Neuronal stem cell (in vitro differentiated cells): ENCODE measurements at regions not wholly inside any gene's neighbourhood (a gene's known extent, or its start where the extent isn't known, plus 50 kb on each side); places are given as distances from the start of the nearest gene placed in this dataset.

Experiments used
- DNase-seq: peaks from one replicate; pipeline ENCODE4 v3.0.0-alpha.2; 2013; ENCODE audit warnings: low spot score
- H2AFZ ChIP-seq: one replicate; pipeline ENCODE4 v1.6.1; 2013; ENCODE audit warnings: mild to moderate bottlenecking, low read length, inconsistent platforms
- H2AK5ac ChIP-seq: 2 replicates; pipeline ENCODE4 v1.6.1; 2013; ENCODE audit warnings: low read depth, mild to moderate bottlenecking, inconsistent platforms, low read length, moderate library complexity, mixed read lengths
- H2BK120ac ChIP-seq: 2 replicates; pipeline ENCODE4 v1.6.1; 2013; ENCODE audit warnings: low read depth, mild to moderate bottlenecking, inconsistent platforms, low read length, moderate library complexity, mixed read lengths
- H2BK12ac ChIP-seq: one replicate; pipeline ENCODE4 v1.6.1; 2013; ENCODE audit warnings: low read length, inconsistent platforms
- H2BK15ac ChIP-seq: 2 replicates; pipeline ENCODE4 v1.6.1; 2013; ENCODE audit warnings: mild to moderate bottlenecking, low read length, inconsistent platforms, mixed read lengths
- H2BK5ac ChIP-seq: one replicate; pipeline ENCODE4 v1.6.1; 2013; ENCODE audit warnings: inconsistent platforms, mild to moderate bottlenecking, low read length, moderate library complexity
- H3K14ac ChIP-seq: one replicate; pipeline ENCODE4 v1.6.1; 2013; ENCODE audit warnings: low read length, inconsistent platforms
- H3K18ac ChIP-seq: 2 replicates; pipeline ENCODE4 v1.6.1; 2013; ENCODE audit warnings: low read length, inconsistent platforms
- H3K23ac ChIP-seq: 2 replicates; pipeline ENCODE4 v1.6.1; 2013; ENCODE audit warnings: low read depth, mild to moderate bottlenecking, mixed read lengths, low read length, inconsistent platforms; ENCODE audit not compliant: poor library complexity
- H3K27ac ChIP-seq: replicated peaks from 3 replicates; pipeline ENCODE4 v1.5.1; 2013; ENCODE audit warnings: low read length, inconsistent platforms
- H3K27me3 ChIP-seq, 3 experiments: 2 replicates each; pipeline ENCODE4 v1.6.1; 2013; ENCODE audit warnings: low read length in 3 of 3, mild to moderate bottlenecking in 2 of 3, inconsistent platforms in 1 of 3, low read depth in 1 of 3, mixed read lengths in 1 of 3, moderate library complexity in 1 of 3; ENCODE audit not compliant: control insufficient read depth in 3 of 3, insufficient read depth in 3 of 3
- H3K36me3 ChIP-seq, 2 donors: replicated peaks in 1 of 2; 2 replicates each; pipeline ENCODE4 v1.6.1; 2013; ENCODE audit warnings: low read length in 2 of 2; ENCODE audit not compliant: control insufficient read depth in 2 of 2, insufficient read depth in 2 of 2
- H3K4ac ChIP-seq: 2 replicates; pipeline ENCODE4 v1.6.1; 2013; ENCODE audit warnings: inconsistent platforms, mild to moderate bottlenecking, low read length, moderate library complexity
- H3K4me1 ChIP-seq, 2 donors: 1 replicate in 1 of 2; 2 replicates in 1 of 2; pipeline ENCODE4 v1.6.1; 2013; ENCODE audit warnings: low read length in 2 of 2, low read depth in 1 of 2; ENCODE audit not compliant: control insufficient read depth in 2 of 2, insufficient read depth in 1 of 2
- H3K4me2 ChIP-seq: one replicate; pipeline ENCODE4 v1.6.1; 2013; ENCODE audit warnings: mild to moderate bottlenecking, low read length, inconsistent platforms; ENCODE audit not compliant: insufficient read depth, poor library complexity, severe bottlenecking
- H3K4me3 ChIP-seq, 2 donors: 2 replicates each; pipeline ENCODE4 v1.5.1; 2013; ENCODE audit warnings: low read length in 2 of 2, mild to moderate bottlenecking in 2 of 2, inconsistent platforms in 1 of 2, moderate library complexity in 1 of 2
- H3K79me1 ChIP-seq: one replicate; pipeline ENCODE4 v1.6.1; 2013; ENCODE audit warnings: low read depth, mild to moderate bottlenecking, inconsistent platforms, low read length, moderate library complexity
- H3K9ac ChIP-seq: one replicate; pipeline ENCODE4 v1.6.1; 2013; ENCODE audit warnings: mild to moderate bottlenecking, low read depth, low read length, inconsistent platforms; ENCODE audit not compliant: poor library complexity
- H3K9me3 ChIP-seq, 2 donors: replicated peaks in 1 of 2; 2 replicates each; pipeline versions ENCODE3 to v1.6.1; 2013; ENCODE audit warnings: low read length in 2 of 2, mild to moderate bottlenecking in 2 of 2, inconsistent platforms in 1 of 2, low read depth in 1 of 2, mixed read lengths in 1 of 2, moderate library complexity in 1 of 2; ENCODE audit not compliant: control insufficient read depth in 2 of 2, insufficient read depth in 1 of 2
- H4K8ac ChIP-seq: one replicate; pipeline ENCODE4 v1.6.1; 2013; ENCODE audit warnings: low read depth, mild to moderate bottlenecking, inconsistent platforms, low read length, moderate library complexity
- H4K91ac ChIP-seq: one replicate; pipeline ENCODE4 v1.6.1; 2013; ENCODE audit warnings: low read length, low read depth, mild to moderate bottlenecking, inconsistent platforms; ENCODE audit not compliant: poor library complexity
- WGBS, 2 donors: extraction: QIAGEN DNeasy Blood & Tissue Kit; methylation state at CpG; one replicate each; pipeline ENCODE4 v1.1.7; 2013; ENCODE audit warnings: missing lambda C conversion rate in 2 of 2, mixed read lengths in 1 of 2; ENCODE audit not compliant: insufficient read length in 2 of 2, insufficient replicate concordance in 1 of 2; ENCODE audit errors: extremely low coverage in 2 of 2; 5-methylcytosine and 5-hydroxymethylcytosine counted together

- Histone ChIP-seq H4K91ac (no peak overlapping the region), H2BK15ac (no peak overlapping the region), H3K4me3 (no peak overlapping the region), H2BK12ac (no peak overlapping the region), H3K18ac (no peak overlapping the region), H2AK5ac (no peak overlapping the region), H3K79me1 (no peaks in the 10 kb centered on the region), H3K9ac (no peak overlapping the region), H3K9me3 (no peaks in the 10 kb centered on the region), H3K36me3 (no peaks in the 10 kb centered on the region), H2BK120ac (no peak overlapping the region), H3K4ac (no peak overlapping the region), H3K27ac (no peak overlapping the region), H2AFZ (no peak overlapping the region), H3K27me3 (no peaks in the 10 kb centered on the region), H3K14ac (no peak overlapping the region), H4K8ac (no peak overlapping the region), H2BK5ac (no peak overlapping the region), H3K23ac (no peak overlapping the region), H3K4me2 (no peak overlapping the region), H3K4me1 (no peaks in the 10 kb centered on the region)
- no peak for DNase-seq
- WGBS, 2 donors = no CpG with 5 or more reads among the region's 3 CpGs
Observed at GRCh38 chr2:83866211-83866610, 592.9 kb downstream of the SUCLG1 start.

- Histone ChIP-seq H3K14ac (no peak overlapping the region), H4K8ac (no peak overlapping the region), H2BK120ac (no peak overlapping the region), H3K36me3 (no peaks in the 10 kb centered on the region), H3K27ac (no peak overlapping the region), H3K18ac (no peak overlapping the region), H3K4ac (no peak overlapping the region), H3K4me3 (no peak overlapping the region), H3K27me3 (no peaks in the 10 kb centered on the region), H2BK5ac (no peak overlapping the region), H3K4me2 (no peak overlapping the region), H2AFZ (no peak overlapping the region), H3K4me1 (no peaks in the 10 kb centered on the region), H2AK5ac (no peak overlapping the region), H4K91ac (no peak overlapping the region), H3K9ac (no peak overlapping the region), H3K79me1 (no peaks in the 10 kb centered on the region), H3K9me3 (no peaks in the 10 kb centered on the region), H2BK12ac (no peak overlapping the region), H3K23ac (no peak overlapping the region), H2BK15ac (no peak overlapping the region)
- DNase-seq = no peak
- WGBS, 2 donors = no CpG with 5 or more reads among the region's 2 CpGs
Observed at GRCh38 chr2:83862600-83862999, 596.5 kb downstream of the SUCLG1 start.

- no peak overlapping the region for H2BK12ac ChIP-seq
- no peak overlapping the region for H3K4me2 ChIP-seq
- no peak for DNase-seq
- no peaks in the 10 kb centered on the region for H3K27me3 ChIP-seq
- H4K8ac ChIP-seq = no peak overlapping the region
- H3K9ac ChIP-seq = no peak overlapping the region
- no peak overlapping the region for H2AK5ac ChIP-seq
- no peak overlapping the region for H4K91ac ChIP-seq
- no peak overlapping the region for H3K4ac ChIP-seq
- H2BK15ac ChIP-seq = no peak overlapping the region
- H3K23ac ChIP-seq = no peak overlapping the region
- no peak overlapping the region for H3K18ac ChIP-seq
- H3K4me1 ChIP-seq = no peaks in the 10 kb centered on the region
- H3K4me3 ChIP-seq = no peak overlapping the region
- WGBS, 2 donors = no CpG with 5 or more reads among the region's 7 CpGs
- no peaks in the 10 kb centered on the region for H3K36me3 ChIP-seq
- H3K79me1 ChIP-seq = no peaks in the 10 kb centered on the region
- no peaks in the 10 kb centered on the region for H3K9me3 ChIP-seq
- no peak overlapping the region for H2BK120ac ChIP-seq
- H2BK5ac ChIP-seq = no peak overlapping the region
- H3K27ac ChIP-seq = no peak overlapping the region
- no peak overlapping the region for H2AFZ ChIP-seq
- H3K14ac ChIP-seq = no peak overlapping the region
Observed at GRCh38 chr2:83860320-83860719, 598.8 kb downstream of the SUCLG1 start.

GRCh38 chr2:83859553-83859952, 599.5 kb downstream of the SUCLG1 start:
- Histone ChIP-seq H4K91ac (no peak overlapping the region), H3K18ac (no peak overlapping the region), H2BK120ac (no peak overlapping the region), H3K4ac (no peak overlapping the region), H3K36me3 (no peaks in the 10 kb centered on the region), H3K4me1 (no peaks in the 10 kb centered on the region), H3K9me3 (no peaks in the 10 kb centered on the region), H2AK5ac (no peak overlapping the region), H3K79me1 (no peaks in the 10 kb centered on the region), H3K27me3 (no peaks in the 10 kb centered on the region), H3K9ac (no peak overlapping the region), H3K27ac (no peak overlapping the region), H3K4me2 (no peak overlapping the region), H3K23ac (no peak overlapping the region), H2BK12ac (no peak overlapping the region), H3K4me3 (no peak overlapping the region), H4K8ac (no peak overlapping the region), H2BK15ac (no peak overlapping the region), H3K14ac (no peak overlapping the region), H2AFZ (no peak overlapping the region), H2BK5ac (no peak overlapping the region)
- no peak for DNase-seq
- WGBS, 2 donors = no CpG with 5 or more reads among the region's 1 CpG
